ENCODE measurements at regions not wholly inside any gene's neighbourhood (a gene's known extent, or its start where the extent isn't known, plus 50 kb on each side); places are given as distances from the start of the nearest gene placed in this dataset.
A peak's percentile ranks its signal among the peaks of the same experiment; 100 is the strongest.

DNA sequence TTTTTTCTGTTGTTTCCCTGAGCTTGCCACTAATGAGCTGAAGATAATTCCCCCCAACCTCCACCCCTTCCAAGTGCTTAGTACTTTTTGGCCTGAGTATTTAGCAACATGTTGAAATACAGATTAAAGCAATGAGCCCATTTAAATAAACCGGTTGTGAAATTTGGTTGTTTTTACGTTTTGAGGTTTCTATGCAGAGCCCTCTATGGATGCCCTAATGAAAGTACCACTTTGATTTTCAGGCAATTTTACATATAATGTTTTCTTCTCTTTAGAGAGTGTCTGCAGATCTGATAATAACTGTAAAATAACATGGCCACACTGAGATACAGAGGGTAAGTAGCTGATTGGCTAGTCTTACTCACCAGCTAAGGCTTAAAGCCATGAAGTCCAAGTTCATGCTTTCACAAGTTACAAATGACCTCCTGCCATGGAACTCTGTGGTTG, 139.4 kb upstream of the SLC7A14 start (continued):
- TF ChIP-seq, protein P1, sequence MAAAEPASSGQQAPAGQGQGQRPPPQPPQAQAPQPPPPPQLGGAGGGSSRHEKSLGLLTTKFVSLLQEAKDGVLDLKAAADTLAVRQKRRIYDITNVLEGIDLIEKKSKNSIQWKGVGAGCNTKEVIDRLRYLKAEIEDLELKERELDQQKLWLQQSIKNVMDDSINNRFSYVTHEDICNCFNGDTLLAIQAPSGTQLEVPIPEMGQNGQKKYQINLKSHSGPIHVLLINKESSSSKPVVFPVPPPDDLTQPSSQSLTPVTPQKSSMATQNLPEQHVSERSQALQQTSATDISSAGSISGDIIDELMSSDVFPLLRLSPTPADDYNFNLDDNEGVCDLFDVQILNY (CRISPR knock-in tag; IDR thresholded peaks at IDR 0.05) = no peak
- TF ChIP-seq TBP (optimal IDR thresholded peaks at IDR 0.05; ENCODE audit: low read depth, low read length) (no peak), ZBTB11 (CRISPR knock-in tag; IDR thresholded peaks at IDR 0.05) (no peak; a peak in 1 of 6 replicates)

DNA sequence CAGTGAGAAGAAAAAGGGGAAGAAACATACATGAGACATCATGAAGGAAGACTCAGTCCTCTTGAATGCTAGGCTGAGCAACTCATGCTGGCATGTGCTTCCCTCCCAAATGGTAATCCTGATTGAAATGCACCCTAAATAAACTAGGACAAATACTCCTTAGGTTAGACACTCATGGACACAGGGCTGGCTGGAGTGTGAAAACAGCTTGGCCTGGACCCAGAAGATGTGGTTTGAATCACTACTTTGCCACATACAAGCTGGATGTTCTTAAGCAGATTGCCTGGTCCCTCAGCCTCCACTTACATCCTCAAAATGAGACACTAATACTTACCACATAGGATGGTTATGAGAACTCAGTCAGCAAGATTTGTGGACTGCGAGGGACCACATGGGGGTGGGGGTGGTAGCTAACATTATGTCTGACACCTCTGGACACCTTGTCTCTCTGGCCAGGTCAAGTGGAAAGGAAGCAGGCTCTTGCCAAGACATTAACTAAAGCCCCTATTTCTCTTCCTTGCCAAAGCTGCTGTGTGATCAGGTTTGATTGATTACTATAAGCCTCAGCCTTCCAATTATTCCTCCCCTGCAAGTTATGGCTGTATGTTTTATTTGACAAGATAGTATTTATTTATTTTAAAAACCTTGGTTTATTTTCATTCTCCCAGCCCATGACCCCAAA, 138.9 kb upstream of the SLC7A14 start:
- H3K4me1 ChIP-seq (replicated peaks in 1 of 2; ENCODE audit: control insufficient read depth in 2 of 2, insufficient read depth in 2 of 2, low read length in 2 of 2) = peaks cover 36 to 61% of the 10 kb centered on the region in 2 experiments
- intact Hi-C loops (cut with micrococcal nuclease) (no loop called here), in situ Hi-C loops (cut with MboI) (no loop called here)
- ATAC-seq (no peak; the same call in 1 of the 3 replicates), FAIRE-seq (peak; percentile 37), DNase-seq (ENCODE audit: extremely low read depth in 1 of 4, low spot score in 3 of 4) (no peak)
- ChIA-PET POLR2A (interaction anchor here (0.7 to 1.5 kb wide), 7 partner anchors 10 to 909 kb away, joined by 3 to 5 read pairs (median 4); no protein-coding TSS in a partner anchor), CTCF (ENCODE audit: low intra/inter-chr PET ratio) (no interaction called here)
- no peaks in the 10 kb centered on the region for H3K79me2 ChIP-seq (ENCODE audit: control insufficient read depth, insufficient read depth, low read length)
- peak overlapping the region; percentile 64 for H2AFZ ChIP-seq (ENCODE audit: low read depth, low read length)
- H3K9me3 ChIP-seq (replicated peaks; ENCODE audit: control insufficient read depth, insufficient read depth, low read depth, low read length) = no peaks in the 10 kb centered on the region
- BruUV-seq (replicated peaks) = no TSS peak
- H3K4me2 ChIP-seq (ENCODE audit: insufficient read depth, low read length) = no peak overlapping the region
- H4K20me1 ChIP-seq (replicated peaks; ENCODE audit: control insufficient read depth, insufficient read depth, low read length) = no peaks in the 10 kb centered on the region
- no peak overlapping the region for H3K9ac ChIP-seq (ENCODE audit: insufficient read depth in 1 of 2, low read depth in 2 of 2, low read length in 2 of 2)
- no peaks in the 10 kb centered on the region for H3K27me3 ChIP-seq (ENCODE audit: control insufficient read depth in 2 of 2, insufficient read depth in 2 of 2, low read length in 2 of 2)
- 33% methylated on average over 1 of the region's 1 CpG for WGBS (ENCODE audit: insufficient coverage, low coverage, missing lambda C conversion rate)
- H3K9me1 ChIP-seq (ENCODE audit: control insufficient read depth, insufficient read depth, low read length) = no peaks in the 10 kb centered on the region
- no peaks in the 10 kb centered on the region for H3K36me3 ChIP-seq (ENCODE audit: control insufficient read depth, insufficient read depth, low read length)
- H3K4me3 ChIP-seq = no peak overlapping the region
- peak overlapping the region; percentile 7; the same call in 2 of the 3 replicates for H3K27ac ChIP-seq (ENCODE audit: extremely low read depth, low read depth, low read length)
- TF ChIP-seq MEF2D (tag; conservative IDR thresholded peaks at IDR 0.05; ENCODE audit: low read depth) = 0 out of 2 replicates have a peak, but pooled peaks have one; percentile 30
- TF ChIP-seq, protein P2, sequence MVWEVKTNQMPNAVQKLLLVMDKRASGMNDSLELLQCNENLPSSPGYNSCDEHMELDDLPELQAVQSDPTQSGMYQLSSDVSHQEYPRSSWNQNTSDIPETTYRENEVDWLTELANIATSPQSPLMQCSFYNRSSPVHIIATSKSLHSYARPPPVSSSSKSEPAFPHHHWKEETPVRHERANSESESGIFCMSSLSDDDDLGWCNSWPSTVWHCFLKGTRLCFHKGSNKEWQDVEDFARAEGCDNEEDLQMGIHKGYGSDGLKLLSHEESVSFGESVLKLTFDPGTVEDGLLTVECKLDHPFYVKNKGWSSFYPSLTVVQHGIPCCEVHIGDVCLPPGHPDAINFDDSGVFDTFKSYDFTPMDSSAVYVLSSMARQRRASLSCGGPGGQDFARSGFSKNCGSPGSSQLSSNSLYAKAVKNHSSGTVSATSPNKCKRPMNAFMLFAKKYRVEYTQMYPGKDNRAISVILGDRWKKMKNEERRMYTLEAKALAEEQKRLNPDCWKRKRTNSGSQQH (CRISPR knock-in tag; IDR thresholded peaks at IDR 0.05) = no peak
- TF ChIP-seq, protein P3, sequence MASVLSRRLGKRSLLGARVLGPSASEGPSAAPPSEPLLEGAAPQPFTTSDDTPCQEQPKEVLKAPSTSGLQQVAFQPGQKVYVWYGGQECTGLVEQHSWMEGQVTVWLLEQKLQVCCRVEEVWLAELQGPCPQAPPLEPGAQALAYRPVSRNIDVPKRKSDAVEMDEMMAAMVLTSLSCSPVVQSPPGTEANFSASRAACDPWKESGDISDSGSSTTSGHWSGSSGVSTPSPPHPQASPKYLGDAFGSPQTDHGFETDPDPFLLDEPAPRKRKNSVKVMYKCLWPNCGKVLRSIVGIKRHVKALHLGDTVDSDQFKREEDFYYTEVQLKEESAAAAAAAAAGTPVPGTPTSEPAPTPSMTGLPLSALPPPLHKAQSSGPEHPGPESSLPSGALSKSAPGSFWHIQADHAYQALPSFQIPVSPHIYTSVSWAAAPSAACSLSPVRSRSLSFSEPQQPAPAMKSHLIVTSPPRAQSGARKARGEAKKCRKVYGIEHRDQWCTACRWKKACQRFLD (CRISPR knock-in tag; IDR thresholded peaks at IDR 0.05) = peak; percentile 12; the same call in 1 of the 2 replicates

All from K562 (cell line).